ENCODE measurements at regions not wholly inside any gene's neighbourhood (a gene's known extent, or its start where the extent isn't known, plus 50 kb on each side); places are given as distances from the start of the nearest gene placed in this dataset.

- intact Hi-C loops (cut with DNase I): no loop called here
- no peaks in the 10 kb centered on the region for H3K9me3 ChIP-seq
- H3K27me3 ChIP-seq (replicated peaks; ENCODE audit: insufficient read depth): peaks cover 8% of the 10 kb centered on the region
- no peaks in the 10 kb centered on the region for H3K4me1 ChIP-seq (replicated peaks)
- H3K27ac ChIP-seq: no peak overlapping the region
- no peak overlapping the region for H3K4me3 ChIP-seq
- H3K36me3 ChIP-seq: no peaks in the 10 kb centered on the region
- TF ChIP-seq POLR2AphosphoS5 (IDR thresholded peaks at IDR 0.05) (no peak), CTCF (IDR thresholded peaks at IDR 0.05) (no peak), POLR2A (IDR thresholded peaks at IDR 0.05) (no peak)
- WGBS: 91% methylated on average over 8 of the region's 8 CpGs
- DNase-seq (ENCODE audit: low spot score): no peak
Measured at GRCh38 chr17:79258041-79258440, 183.4 kb downstream of the ENGASE start.

- 62% methylated on average over 14 of the region's 14 CpGs for WGBS
- no peaks in the 10 kb centered on the region for H3K9me3 ChIP-seq
- peaks cover 7% of the 10 kb centered on the region for H3K27me3 ChIP-seq (replicated peaks; ENCODE audit: insufficient read depth)
- H3K4me1 ChIP-seq (replicated peaks): no peaks in the 10 kb centered on the region
- no peaks in the 10 kb centered on the region for H3K36me3 ChIP-seq
- TF ChIP-seq POLR2AphosphoS5 (IDR thresholded peaks at IDR 0.05) (no peak), POLR2A (IDR thresholded peaks at IDR 0.05) (no peak), CTCF (IDR thresholded peaks at IDR 0.05) (no peak)
- DNase-seq (ENCODE audit: low spot score): no peak
- H3K4me3 ChIP-seq: no peak overlapping the region
- intact Hi-C loops (cut with DNase I): no loop called here
- no peak overlapping the region for H3K27ac ChIP-seq
Measured at GRCh38 chr17:79255926-79256585, 181.4 kb downstream of the ENGASE start.

GRCh38 chr17:79255456-79255855, 180.8 kb downstream of the ENGASE start:
- WGBS: 58% methylated on average over 11 of the region's 11 CpGs

GRCh38 chr17:79255046-79255445, 180.4 kb downstream of the ENGASE start:
- no peak overlapping the region for H3K27ac ChIP-seq
- H3K9me3 ChIP-seq: no peaks in the 10 kb centered on the region
- WGBS: 86% methylated on average over 6 of the region's 6 CpGs
- no peak for TF ChIP-seq POLR2AphosphoS5 (IDR thresholded peaks at IDR 0.05)
- TF ChIP-seq CTCF (IDR thresholded peaks at IDR 0.05): no peak
- no peak for TF ChIP-seq POLR2A (IDR thresholded peaks at IDR 0.05)
- peaks cover 7% of the 10 kb centered on the region for H3K27me3 ChIP-seq (replicated peaks; ENCODE audit: insufficient read depth)
- no peaks in the 10 kb centered on the region for H3K36me3 ChIP-seq
- no peak for DNase-seq (ENCODE audit: low spot score)
- no peak overlapping the region for H3K4me3 ChIP-seq
- no peaks in the 10 kb centered on the region for H3K4me1 ChIP-seq (replicated peaks)
- intact Hi-C loops (cut with DNase I): no loop called here

More at GRCh38 chr17:79255456-79255855, 180.8 kb downstream of the ENGASE start:
- no peak for DNase-seq (ENCODE audit: low spot score)
- no peaks in the 10 kb centered on the region for H3K4me1 ChIP-seq (replicated peaks)
- H3K9me3 ChIP-seq: no peaks in the 10 kb centered on the region
- TF ChIP-seq CTCF (IDR thresholded peaks at IDR 0.05) (no peak), POLR2AphosphoS5 (IDR thresholded peaks at IDR 0.05) (no peak), POLR2A (IDR thresholded peaks at IDR 0.05) (no peak)
- no peak overlapping the region for H3K4me3 ChIP-seq
- intact Hi-C loops (cut with DNase I): no loop called here
- peaks cover 7% of the 10 kb centered on the region for H3K27me3 ChIP-seq (replicated peaks; ENCODE audit: insufficient read depth)
- H3K36me3 ChIP-seq: no peaks in the 10 kb centered on the region
- no peak overlapping the region for H3K27ac ChIP-seq

- no peak for DNase-seq (ENCODE audit: low spot score)
- H3K4me3 ChIP-seq: no peak overlapping the region
- WGBS: 40% methylated on average over 12 of the region's 12 CpGs
- intact Hi-C loops (cut with DNase I): no loop called here
- no peaks in the 10 kb centered on the region for H3K9me3 ChIP-seq
- peaks cover 7% of the 10 kb centered on the region for H3K27me3 ChIP-seq (replicated peaks; ENCODE audit: insufficient read depth)
- H3K36me3 ChIP-seq: no peaks in the 10 kb centered on the region
- no peaks in the 10 kb centered on the region for H3K4me1 ChIP-seq (replicated peaks)
- no peak for TF ChIP-seq CTCF (IDR thresholded peaks at IDR 0.05)
- TF ChIP-seq POLR2AphosphoS5 (IDR thresholded peaks at IDR 0.05): no peak
- no peak for TF ChIP-seq POLR2A (IDR thresholded peaks at IDR 0.05)
- H3K27ac ChIP-seq: no peak overlapping the region
Measured at GRCh38 chr17:79252886-79253285, 178.3 kb downstream of the ENGASE start.

All from prostate gland (tissue), 2 donors.